GM19438 (cell line): ENCODE measurements at regions not wholly inside any gene's neighbourhood (a gene's known extent, or its start where the extent isn't known, plus 50 kb on each side); places are given as distances from the start of the nearest gene placed in this dataset.

ENCODE experiments used
- ATAC-seq: cut with Tn5 transposase; IDR thresholded peaks from one replicate; pipeline ENCODE4 v1.9.1; 2021; ENCODE audit warnings: low read depth; ENCODE audit not compliant: unreplicated experiment

DNA sequence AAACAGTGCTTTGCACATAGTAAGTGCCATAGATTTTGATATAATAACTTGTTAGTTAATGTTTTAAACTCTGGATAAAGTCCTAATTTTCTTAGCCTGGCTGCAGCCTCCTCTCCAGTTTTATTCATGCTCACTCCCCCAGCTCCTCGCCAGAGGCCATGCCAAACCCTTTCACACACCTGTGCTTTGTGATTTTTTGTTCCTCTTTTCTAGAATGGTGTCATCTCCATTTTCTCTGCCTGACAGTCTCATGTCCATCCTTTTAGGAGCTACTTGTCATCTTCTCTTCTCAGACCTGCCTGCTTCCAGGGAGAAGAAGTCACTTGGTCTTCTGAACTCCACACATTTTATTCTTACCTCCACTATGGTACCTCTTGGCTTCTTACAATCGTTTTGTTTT is 55.8 kb upstream of the SPATA13 start:
- ATAC-seq, result no peak

DNA sequence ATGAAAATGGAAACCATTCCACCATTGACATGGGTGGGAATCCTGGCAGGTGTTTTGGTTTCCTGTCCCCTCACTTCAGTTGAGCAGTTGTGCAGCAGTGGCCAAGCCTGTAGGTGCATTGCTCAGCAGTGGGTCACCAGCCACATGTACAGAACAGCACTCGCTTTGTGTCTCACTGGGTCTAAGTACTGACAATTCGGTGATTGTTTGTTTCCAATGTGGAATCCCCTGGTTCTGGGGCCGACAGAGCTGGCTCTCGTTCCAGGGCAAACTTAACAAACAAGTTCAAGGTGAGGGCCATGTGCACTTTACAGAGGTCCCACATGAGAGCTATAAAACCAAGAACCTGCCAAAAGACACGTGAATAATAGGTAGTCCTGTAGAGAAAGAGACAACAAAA is 54.1 kb upstream of the SPATA13 start:
- ATAC-seq, result no peak

DNA sequence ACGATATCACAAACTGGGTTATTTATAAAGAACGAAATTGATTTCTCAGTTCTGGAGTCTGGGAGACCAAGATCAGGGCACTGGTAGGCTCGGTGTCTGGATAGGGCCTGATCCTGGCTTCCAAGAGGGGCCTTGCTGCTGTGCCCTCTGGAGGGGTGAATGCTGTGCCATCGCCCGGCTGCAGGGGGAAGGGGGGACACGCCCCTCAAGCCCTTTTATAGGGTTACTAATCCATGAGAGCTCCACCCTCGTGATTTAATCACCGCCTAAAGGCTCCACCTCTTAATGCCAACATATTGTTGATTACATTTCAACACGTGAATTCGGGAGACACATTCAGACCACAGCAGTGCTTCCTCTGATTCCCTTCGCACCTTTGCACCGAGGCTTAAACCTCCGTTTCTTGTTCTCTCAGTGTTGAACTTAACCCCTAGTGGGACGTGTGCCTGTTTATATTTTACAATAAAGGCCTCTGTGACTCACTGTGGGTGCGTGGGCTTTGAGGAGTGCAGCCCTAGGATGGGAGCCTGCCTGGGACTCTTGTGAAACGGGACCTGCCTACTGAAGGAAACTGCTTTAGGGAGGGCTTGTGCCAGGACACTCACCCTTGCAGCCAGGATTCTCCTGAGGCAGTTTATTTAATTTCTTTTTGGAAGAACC is 52.4 kb upstream of the SPATA13 start:
- no peak for ATAC-seq

DNA sequence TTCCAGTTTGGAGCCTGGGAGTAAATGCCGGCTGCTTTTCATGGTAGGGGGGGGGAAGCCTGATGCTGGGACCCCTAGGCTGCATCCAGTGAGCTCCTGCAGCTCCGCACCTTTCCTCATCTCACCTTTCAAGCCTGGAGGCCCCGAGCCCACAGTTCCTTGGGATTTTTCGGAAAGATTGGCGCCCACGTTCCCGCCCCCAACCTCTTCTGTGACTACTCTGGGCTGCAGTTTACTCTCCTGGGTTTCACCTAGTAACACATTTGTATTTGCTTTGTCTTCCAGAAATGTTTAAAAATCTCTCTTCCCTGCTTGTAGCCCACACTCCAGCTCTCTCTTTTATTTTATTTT is 51.9 kb upstream of the SPATA13 start:
- ATAC-seq, result no peak

DNA sequence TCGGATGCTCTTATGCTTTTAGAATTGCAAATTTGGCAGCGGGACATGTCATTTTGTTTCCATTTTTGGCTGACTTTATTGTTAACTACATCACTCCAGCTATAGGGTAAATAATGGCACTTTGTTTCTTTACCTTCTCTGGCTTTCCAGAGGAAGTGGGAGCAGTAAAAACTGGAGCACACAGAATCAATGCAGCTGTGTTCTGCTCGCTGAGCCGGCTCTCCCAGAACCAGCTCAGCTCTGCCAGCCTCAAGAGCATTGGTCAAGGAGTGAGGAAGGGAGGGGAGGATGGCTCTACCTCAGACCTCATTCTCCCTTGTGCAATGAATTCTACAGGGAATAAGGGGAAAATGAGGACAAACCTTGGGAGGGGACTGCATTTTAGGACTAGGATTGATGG is 50.5 kb upstream of the SPATA13 start:
- ATAC-seq, result no peak
